HCT116 (cell line): ENCODE measurements at regions not wholly inside any gene's neighbourhood (a gene's known extent, or its start where the extent isn't known, plus 50 kb on each side); places are given as distances from the start of the nearest gene placed in this dataset.

Experiments used
- EZH2 ChIP-seq: fragments of 200-600 bp; sonication (generic); IDR thresholded peaks from 2 replicates; pipeline ENCODE4 v1.6.1; 2017; ENCODE audit warnings: antibody characterized with exemption, mixed run types
- RAD21 ChIP-seq: IDR thresholded peaks from 2 replicates; pipeline ENCODE4 v1.6.1; 2012; ENCODE audit warnings: low read depth, mild to moderate bottlenecking
- SP1 ChIP-seq: IDR thresholded peaks from 2 replicates; pipeline ENCODE4 v1.6.1; 2012; ENCODE audit warnings: low read depth
- TF ChIP-seq, protein P1 (sequence below), 3 experiments: fragments of 200-600 bp in 1 of 3; sonication (generic) in 1 of 3; IDR thresholded peaks in 2 of 3; conservative IDR thresholded peaks in 1 of 3; 2 replicates each; pipeline ENCODE4 v1.5.1; 2012 to 2017; ENCODE audit warnings: low read depth in 2 of 3, low read length in 2 of 3, antibody characterized with exemption in 1 of 3, borderline replicate concordance in 1 of 3, control low read depth in 1 of 3, mild to moderate bottlenecking in 1 of 3, mixed read lengths in 1 of 3, mixed run types in 1 of 3, moderate library complexity in 1 of 3; ENCODE audit not compliant: insufficient read depth in 1 of 3

DNA sequence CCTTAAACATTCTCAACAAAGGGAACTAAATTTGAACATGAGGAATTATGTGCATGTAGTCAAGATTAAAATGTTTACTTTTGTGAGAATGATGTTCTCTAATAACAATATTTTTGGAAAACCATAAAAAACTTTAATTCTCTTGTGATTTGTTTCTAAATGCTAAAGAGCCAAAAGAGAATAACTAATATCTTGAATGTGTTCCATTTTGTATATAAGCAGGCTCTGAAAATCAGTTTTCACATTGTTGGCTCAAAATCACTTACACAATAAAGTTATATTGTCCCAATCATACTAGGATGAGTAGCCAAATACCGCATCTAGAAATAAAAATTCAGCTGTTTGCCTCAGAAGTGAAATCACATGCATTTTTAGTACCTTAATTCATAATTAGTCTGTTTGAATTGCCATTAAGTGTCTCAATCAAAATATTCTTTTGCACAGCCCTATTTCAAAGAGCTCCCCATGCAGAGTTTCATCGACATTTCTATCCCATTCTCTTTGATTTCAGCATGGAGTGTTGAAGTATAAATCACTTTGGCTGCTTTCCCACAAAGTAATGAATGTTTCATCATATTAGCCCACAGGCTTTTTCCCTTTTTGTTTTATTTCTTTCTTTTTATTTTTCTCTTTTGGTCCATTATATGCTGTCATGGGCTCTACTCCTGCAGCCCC lies 420.3 kb upstream of the POM121L12 start:
- no peak for TF ChIP-seq EZH2
- TF ChIP-seq, protein P1, sequence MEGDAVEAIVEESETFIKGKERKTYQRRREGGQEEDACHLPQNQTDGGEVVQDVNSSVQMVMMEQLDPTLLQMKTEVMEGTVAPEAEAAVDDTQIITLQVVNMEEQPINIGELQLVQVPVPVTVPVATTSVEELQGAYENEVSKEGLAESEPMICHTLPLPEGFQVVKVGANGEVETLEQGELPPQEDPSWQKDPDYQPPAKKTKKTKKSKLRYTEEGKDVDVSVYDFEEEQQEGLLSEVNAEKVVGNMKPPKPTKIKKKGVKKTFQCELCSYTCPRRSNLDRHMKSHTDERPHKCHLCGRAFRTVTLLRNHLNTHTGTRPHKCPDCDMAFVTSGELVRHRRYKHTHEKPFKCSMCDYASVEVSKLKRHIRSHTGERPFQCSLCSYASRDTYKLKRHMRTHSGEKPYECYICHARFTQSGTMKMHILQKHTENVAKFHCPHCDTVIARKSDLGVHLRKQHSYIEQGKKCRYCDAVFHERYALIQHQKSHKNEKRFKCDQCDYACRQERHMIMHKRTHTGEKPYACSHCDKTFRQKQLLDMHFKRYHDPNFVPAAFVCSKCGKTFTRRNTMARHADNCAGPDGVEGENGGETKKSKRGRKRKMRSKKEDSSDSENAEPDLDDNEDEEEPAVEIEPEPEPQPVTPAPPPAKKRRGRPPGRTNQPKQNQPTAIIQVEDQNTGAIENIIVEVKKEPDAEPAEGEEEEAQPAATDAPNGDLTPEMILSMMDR (IDR thresholded peaks at IDR 0.05 in 2 of 3, conservative IDR thresholded peaks at IDR 0.05 in 1 of 3; ENCODE audit: borderline replicate concordance in 1 of 3, insufficient read depth in 1 of 3, low read depth in 2 of 3, low read length in 2 of 3), result no peak
- TF ChIP-seq RAD21, result no peak
- TF ChIP-seq SP1, result no peak
